ENCODE measurements at regions not wholly inside any gene's neighbourhood (a gene's known extent, or its start where the extent isn't known, plus 50 kb on each side); places are given as distances from the start of the nearest gene placed in this dataset.

DNA sequence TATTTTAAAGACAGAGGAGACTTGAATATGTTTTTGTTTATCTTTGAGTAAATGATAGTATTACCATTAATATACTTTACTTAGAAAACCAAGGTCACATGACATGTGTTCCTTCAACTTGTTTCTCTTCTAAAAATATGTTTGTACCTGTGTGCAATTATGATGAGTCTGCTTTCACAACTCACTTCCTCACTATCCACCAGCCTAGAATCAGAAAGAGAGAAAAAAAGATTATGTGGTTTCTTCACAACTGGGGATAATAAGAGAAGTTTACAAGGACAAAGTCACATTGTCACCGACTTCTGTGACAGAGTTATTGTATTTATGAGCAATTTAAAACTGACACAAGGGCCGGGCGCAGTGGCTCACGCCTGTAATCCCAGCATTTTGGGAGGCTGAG lies 1112.1 kb downstream of the RPA4 start:
- no peaks in the 10 kb centered on the region for H3K36me3 ChIP-seq (ENCODE audit: control insufficient read depth in 2 of 2, extremely low read depth in 1 of 2, insufficient read depth in 2 of 2, low read length in 2 of 2)
- no peak for TF ChIP-seq MAX (IDR thresholded peaks at IDR 0.05; ENCODE audit: insufficient read depth, insufficient read length)
- no peak for TF ChIP-seq POLR2A (IDR thresholded peaks at IDR 0.05; ENCODE audit: low read depth, low read length)
- no peak for TF ChIP-seq FOS (IDR thresholded peaks at IDR 0.05; ENCODE audit: borderline replicate concordance, insufficient read depth, low read length)
- no peak for TF ChIP-seq GATA2 (IDR thresholded peaks at IDR 0.05; ENCODE audit: insufficient read depth, insufficient read length, low read depth, low read length)
- no peak for TF ChIP-seq POLR2AphosphoS5 (IDR thresholded peaks at IDR 0.05; ENCODE audit: insufficient read depth, low read depth, low read length)
- TF ChIP-seq JUN (IDR thresholded peaks at IDR 0.05; ENCODE audit: borderline replicate concordance, insufficient read depth, insufficient read length, low read depth), result no peak
- H3K79me2 ChIP-seq (ENCODE audit: control insufficient read depth, insufficient read depth, low read length), result no peaks in the 10 kb centered on the region
- no peak overlapping the region for H2AFZ ChIP-seq (ENCODE audit: low read depth, low read length)
- no peaks in the 10 kb centered on the region for H3K9me1 ChIP-seq (replicated peaks; ENCODE audit: control insufficient read depth, extremely low read depth, insufficient read depth, low read length)
- H3K4me1 ChIP-seq (ENCODE audit: control insufficient read depth, extremely low read depth, insufficient read depth, low read length), result no peaks in the 10 kb centered on the region
- ChIA-PET POLR2A (no interaction called here), CTCF (no interaction called here)
- DNase-seq (ENCODE audit: low read depth, low spot score), result no peak
- FAIRE-seq, result no peak
- dilution Hi-C loops (cut with MboI; ENCODE audit: extremely low pct_ligation_motif_present, low sequenced_read_pairs), result no loop called here
- H3K27ac ChIP-seq (ENCODE audit: insufficient read depth, low read depth, low read length), result no peak overlapping the region
- H4K20me1 ChIP-seq (replicated peaks; ENCODE audit: control insufficient read depth, extremely low read depth, insufficient read depth, low read length), result no peaks in the 10 kb centered on the region
- no TSS peak for BruUV-seq (replicated peaks)
- H3K4me2 ChIP-seq (ENCODE audit: insufficient read depth, low read length), result no peak overlapping the region
- intact Hi-C loops (cut with micrococcal nuclease), result no loop called here
- H3K9me3 ChIP-seq (replicated peaks; ENCODE audit: control insufficient read depth, insufficient read depth, low read length), result no peaks in the 10 kb centered on the region
- no peaks in the 10 kb centered on the region for H3K27me3 ChIP-seq (ENCODE audit: control insufficient read depth in 2 of 2, insufficient read depth in 2 of 2, low read length in 2 of 2)
- no peak overlapping the region for H3K9ac ChIP-seq (replicated peaks; ENCODE audit: extremely low read depth, insufficient read depth, low read length)
- H3K4me3 ChIP-seq (replicated peaks in 1 of 3; ENCODE audit: insufficient read depth in 1 of 3, low read depth in 1 of 3, low read length in 3 of 3), result no peak overlapping the region

GRCh38 chrX:98028691-98029090 lies 1145.0 kb downstream of the RPA4 start:
- dilution Hi-C loops (cut with MboI; ENCODE audit: extremely low pct_ligation_motif_present, low sequenced_read_pairs), result no loop called here
- no peaks in the 10 kb centered on the region for H3K79me2 ChIP-seq (ENCODE audit: control insufficient read depth, insufficient read depth, low read length)
- POLR2A ChIA-PET, result no interaction called here
- no peaks in the 10 kb centered on the region for H3K27me3 ChIP-seq (ENCODE audit: control insufficient read depth in 2 of 2, insufficient read depth in 2 of 2, low read length in 2 of 2)
- no peak overlapping the region for H2AFZ ChIP-seq (ENCODE audit: low read depth, low read length)
- no peak for TF ChIP-seq FOS (IDR thresholded peaks at IDR 0.05; ENCODE audit: borderline replicate concordance, insufficient read depth, low read length)
- TF ChIP-seq POLR2AphosphoS5 (IDR thresholded peaks at IDR 0.05; ENCODE audit: insufficient read depth, low read depth, low read length), result no peak
- TF ChIP-seq EZH2 (IDR thresholded peaks at IDR 0.05; ENCODE audit: borderline replicate concordance, low read depth, low read length, severe bottlenecking), result no peak
- no peak for TF ChIP-seq JUN (IDR thresholded peaks at IDR 0.05; ENCODE audit: borderline replicate concordance, insufficient read depth, insufficient read length, low read depth)
- TF ChIP-seq, protein P1, sequence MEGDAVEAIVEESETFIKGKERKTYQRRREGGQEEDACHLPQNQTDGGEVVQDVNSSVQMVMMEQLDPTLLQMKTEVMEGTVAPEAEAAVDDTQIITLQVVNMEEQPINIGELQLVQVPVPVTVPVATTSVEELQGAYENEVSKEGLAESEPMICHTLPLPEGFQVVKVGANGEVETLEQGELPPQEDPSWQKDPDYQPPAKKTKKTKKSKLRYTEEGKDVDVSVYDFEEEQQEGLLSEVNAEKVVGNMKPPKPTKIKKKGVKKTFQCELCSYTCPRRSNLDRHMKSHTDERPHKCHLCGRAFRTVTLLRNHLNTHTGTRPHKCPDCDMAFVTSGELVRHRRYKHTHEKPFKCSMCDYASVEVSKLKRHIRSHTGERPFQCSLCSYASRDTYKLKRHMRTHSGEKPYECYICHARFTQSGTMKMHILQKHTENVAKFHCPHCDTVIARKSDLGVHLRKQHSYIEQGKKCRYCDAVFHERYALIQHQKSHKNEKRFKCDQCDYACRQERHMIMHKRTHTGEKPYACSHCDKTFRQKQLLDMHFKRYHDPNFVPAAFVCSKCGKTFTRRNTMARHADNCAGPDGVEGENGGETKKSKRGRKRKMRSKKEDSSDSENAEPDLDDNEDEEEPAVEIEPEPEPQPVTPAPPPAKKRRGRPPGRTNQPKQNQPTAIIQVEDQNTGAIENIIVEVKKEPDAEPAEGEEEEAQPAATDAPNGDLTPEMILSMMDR (IDR thresholded peaks at IDR 0.05; ENCODE audit: extremely low read depth in 1 of 2, insufficient read depth in 1 of 2, low read depth in 1 of 2, low read length in 2 of 2), result no peak
- TF ChIP-seq GATA2 (IDR thresholded peaks at IDR 0.05; ENCODE audit: insufficient read depth, insufficient read length, low read depth, low read length), result no peak
- TF ChIP-seq MAX (IDR thresholded peaks at IDR 0.05; ENCODE audit: insufficient read depth, insufficient read length), result no peak
- TF ChIP-seq POLR2A (IDR thresholded peaks at IDR 0.05; ENCODE audit: low read depth, low read length), result no peak
- no peak for TF ChIP-seq MYC (IDR thresholded peaks at IDR 0.05; ENCODE audit: low read depth, low read length)
- FAIRE-seq, result no peak
- no TSS peak for BruUV-seq (replicated peaks)
- H4K20me1 ChIP-seq (replicated peaks; ENCODE audit: control insufficient read depth, extremely low read depth, insufficient read depth, low read length), result no peaks in the 10 kb centered on the region
- H3K27ac ChIP-seq (ENCODE audit: insufficient read depth, low read depth, low read length), result no peak overlapping the region
- no peak overlapping the region for H3K4me2 ChIP-seq (ENCODE audit: insufficient read depth, low read length)
- DNase-seq (ENCODE audit: low read depth, low spot score), result no peak
- no peak overlapping the region for H3K4me3 ChIP-seq (replicated peaks in 1 of 3; ENCODE audit: insufficient read depth in 1 of 3, low read depth in 1 of 3, low read length in 3 of 3)
- H3K9me1 ChIP-seq (replicated peaks; ENCODE audit: control insufficient read depth, extremely low read depth, insufficient read depth, low read length), result no peaks in the 10 kb centered on the region
- H3K9me3 ChIP-seq (replicated peaks; ENCODE audit: control insufficient read depth, insufficient read depth, low read length), result no peaks in the 10 kb centered on the region
- H3K9ac ChIP-seq (replicated peaks; ENCODE audit: extremely low read depth, insufficient read depth, low read length), result no peak overlapping the region
- H3K36me3 ChIP-seq (ENCODE audit: control insufficient read depth in 2 of 2, extremely low read depth in 1 of 2, insufficient read depth in 2 of 2, low read length in 2 of 2), result no peaks in the 10 kb centered on the region
- intact Hi-C loops (cut with micrococcal nuclease), result no loop called here
- CTCF ChIA-PET, result no interaction called here
- H3K4me1 ChIP-seq (ENCODE audit: control insufficient read depth, extremely low read depth, insufficient read depth, low read length), result no peaks in the 10 kb centered on the region
